ENCODE measurements at regions not wholly inside any gene's neighbourhood (a gene's known extent, or its start where the extent isn't known, plus 50 kb on each side); places are given as distances from the start of the nearest gene placed in this dataset.

GRCh38 chr16:63563819-63564505 lies 1527.7 kb upstream of the CDH8 start:
- no peak overlapping the region for H3K23ac ChIP-seq (ENCODE audit: insufficient read length, low read depth, low read length)
- H3K9ac ChIP-seq (ENCODE audit: extremely low read depth, insufficient read length, low read length), result no peak overlapping the region
- no peaks in the 10 kb centered on the region for H4K20me1 ChIP-seq (ENCODE audit: control insufficient read depth, insufficient read depth, insufficient read length)
- Mint-ChIP-seq H3K9me3 (peaks cover 20 to 21% of the 10 kb centered on the region in 2 experiments), H3K4me1 (peaks cover 4% of the 10 kb centered on the region in 2 experiments), H3K27ac (no peak overlapping the region), H3K27me3 (ENCODE audit: low read depth) (no peaks in the 10 kb centered on the region), H3K4me3 (no peak overlapping the region), H3K36me3 (ENCODE audit: insufficient read depth in 1 of 3, low read depth in 3 of 3) (peaks cover 11 to 18% (median 13%) of the 10 kb centered on the region in 3 experiments)
- H3K56ac ChIP-seq (ENCODE audit: insufficient read length, low read depth, low read length), result no peak overlapping the region
- no peaks in the 10 kb centered on the region for H3K79me2 ChIP-seq (ENCODE audit: insufficient read depth, low read length)
- no peak overlapping the region for H2BK12ac ChIP-seq (ENCODE audit: insufficient read length, low read depth, low read length)
- H4K91ac ChIP-seq (ENCODE audit: insufficient read length, low read depth, low read length), result no peak overlapping the region
- H2BK15ac ChIP-seq (ENCODE audit: low read depth, low read length), result no peak overlapping the region
- WGBS (ENCODE audit: extremely low coverage, insufficient read length, low lambda C conversion rate), result no CpG with 5 or more reads among the region's 1 CpG
- H3T11ph ChIP-seq (ENCODE audit: low read length), result no peak overlapping the region
- no peak overlapping the region for H3K27ac ChIP-seq (ENCODE audit: insufficient read length, low read depth, low read length)
- H4K8ac ChIP-seq (replicated peaks; ENCODE audit: insufficient read length, low read depth, low read length), result no peak overlapping the region
- no peak overlapping the region for H2AK5ac ChIP-seq (ENCODE audit: insufficient read length, low read length)
- no peak overlapping the region for H3K14ac ChIP-seq (ENCODE audit: insufficient read depth, low read length)
- no peaks in the 10 kb centered on the region for H3K4me1 ChIP-seq (ENCODE audit: insufficient read depth, low read length)
- no peak for TF ChIP-seq CTCF (conservative IDR thresholded peaks at IDR 0.05)
- H3K4ac ChIP-seq (ENCODE audit: low read depth, low read length), result no peak overlapping the region
- no peak overlapping the region for H2BK5ac ChIP-seq (ENCODE audit: insufficient read length, low read length)
- no peak for DNase-seq
- H3K4me2 ChIP-seq (ENCODE audit: insufficient read depth, insufficient read length, low read length), result no peak overlapping the region
- H2AFZ ChIP-seq (ENCODE audit: low read length), result no peak overlapping the region
- H4K5ac ChIP-seq (ENCODE audit: insufficient read length, low read depth, low read length), result no peak overlapping the region
- H3K18ac ChIP-seq (ENCODE audit: insufficient read length, low read depth, low read length), result no peak overlapping the region
- no peaks in the 10 kb centered on the region for H3K9me3 ChIP-seq (ENCODE audit: control insufficient read depth, low read depth, low read length)
- H3K27me3 ChIP-seq (ENCODE audit: insufficient read depth, low read length), result no peaks in the 10 kb centered on the region
- H2BK20ac ChIP-seq (ENCODE audit: low read depth, low read length, poor library complexity, severe bottlenecking), result no peak overlapping the region
- no peak overlapping the region for H2BK120ac ChIP-seq (ENCODE audit: low read depth, low read length, poor library complexity, severe bottlenecking)
- H3K79me1 ChIP-seq (ENCODE audit: insufficient read depth, low read depth, low read length, poor library complexity, severe bottlenecking), result no peaks in the 10 kb centered on the region
- no peaks in the 10 kb centered on the region for H3K23me2 ChIP-seq (ENCODE audit: insufficient read length, low read depth, low read length, poor library complexity, severe bottlenecking)

All from H9 (cell line).